Stimulated activated CD8-positive, alpha-beta memory T cell treated with anti-CD3 and anti-CD28 coated beads, Interleukin-15, amount 100 ng/mL, for 4 hours (primary cell): ENCODE measurements at regions not wholly inside any gene's neighbourhood (a gene's known extent, or its start where the extent isn't known, plus 50 kb on each side); places are given as distances from the start of the nearest gene placed in this dataset.
"Not testable (repeated sequence)": the region's sequence is repeated elsewhere in the genome, so short reads cannot be mapped to it uniquely, and the experiment has no call there.

ENCODE experiments used
- DNase-seq, 2 donors: peaks; one replicate each; pipeline ENCODE4 v3.0.0-alpha.2; 2020; ENCODE audit warnings: low read depth in 2 of 2

DNA sequence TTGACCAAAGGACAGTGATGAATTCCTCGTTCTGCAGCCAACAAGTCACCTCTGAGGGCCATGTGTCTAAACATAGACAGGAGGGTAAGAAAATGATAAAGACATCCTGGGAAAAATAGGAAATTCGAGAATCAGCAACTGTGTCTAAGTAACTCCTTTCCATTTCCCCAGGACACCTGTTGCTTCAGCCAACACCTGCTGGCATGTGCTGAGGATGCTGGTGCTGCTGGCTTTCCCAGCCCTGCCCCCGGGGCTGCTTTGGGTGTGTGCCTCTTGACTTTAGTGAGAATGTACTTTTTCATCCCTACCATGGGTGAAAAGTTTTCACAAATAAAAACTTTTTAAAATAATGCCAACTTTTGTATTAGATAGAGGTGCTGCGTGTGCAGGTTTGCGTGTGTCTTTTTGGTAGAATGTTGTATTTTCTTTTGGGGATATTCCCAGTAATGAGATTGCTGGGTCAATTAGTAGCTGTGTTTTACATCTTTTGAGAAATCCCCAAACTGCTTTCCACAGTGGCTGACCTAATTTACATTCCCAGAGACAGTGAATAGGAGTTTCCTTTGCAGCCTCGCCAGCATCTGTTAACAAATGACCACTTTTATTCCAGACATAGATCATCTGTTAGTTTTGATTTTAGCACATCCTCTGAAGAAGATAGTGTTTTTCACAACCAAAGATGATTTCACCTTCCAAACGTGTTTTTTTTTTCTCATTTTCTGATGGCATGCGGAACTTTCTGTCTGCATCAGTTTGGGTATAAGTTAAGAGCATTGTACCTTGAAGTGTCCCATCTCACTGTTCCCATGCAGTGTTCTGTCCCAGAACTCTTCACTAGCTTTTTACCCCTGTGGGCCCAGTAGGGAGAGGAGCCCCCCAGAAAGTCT lies 104.2 kb upstream of the ACBD5 start:
- DNase-seq, result no peak

DNA sequence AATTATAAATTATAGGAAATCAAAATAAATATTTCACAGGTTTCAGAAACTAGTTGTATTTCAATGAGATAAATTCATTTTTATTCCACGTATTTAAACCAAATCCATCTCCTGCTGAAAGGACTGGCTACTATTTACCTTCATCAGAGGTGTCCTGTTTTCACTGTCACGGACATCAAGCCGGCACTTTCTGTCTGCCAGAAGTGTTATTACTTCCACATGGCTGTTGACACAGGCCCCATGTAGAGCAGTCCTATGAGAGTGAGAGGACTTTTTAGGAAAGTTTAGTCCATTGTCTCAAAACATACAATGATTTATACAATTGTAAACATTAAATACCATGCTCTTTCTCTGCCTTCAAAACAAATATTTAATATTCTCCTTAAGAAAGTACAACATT lies 100.4 kb upstream of the ACBD5 start:
- DNase-seq, result no peak

- not testable (repeated sequence) for DNase-seq
These were observed 94.6 kb upstream of the ACBD5 start for GRCh38 chr10:27335246-27335645.

- DNase-seq, result no peak
These were observed 89.5 kb upstream of the ACBD5 start for GRCh38 chr10:27330074-27330473.

DNA sequence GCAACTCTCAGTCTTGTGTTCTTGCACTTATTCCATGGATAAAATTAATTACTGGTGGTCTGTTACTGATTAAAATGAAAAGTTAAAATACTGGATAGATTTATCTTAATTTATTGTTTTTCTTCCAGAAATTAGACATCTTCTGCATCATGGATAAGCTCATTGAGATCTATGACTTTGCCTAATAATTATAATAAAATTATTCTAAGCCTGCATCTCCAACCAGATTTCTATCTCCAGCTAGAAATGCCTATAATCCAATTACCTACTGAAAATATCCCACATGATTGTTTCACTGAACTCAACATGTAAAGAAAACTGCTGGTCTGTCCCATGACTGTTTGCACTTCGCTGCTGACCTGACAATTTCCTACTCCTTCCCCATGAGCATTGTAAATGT lies 88.3 kb upstream of the ACBD5 start:
- no peak for DNase-seq

DNA sequence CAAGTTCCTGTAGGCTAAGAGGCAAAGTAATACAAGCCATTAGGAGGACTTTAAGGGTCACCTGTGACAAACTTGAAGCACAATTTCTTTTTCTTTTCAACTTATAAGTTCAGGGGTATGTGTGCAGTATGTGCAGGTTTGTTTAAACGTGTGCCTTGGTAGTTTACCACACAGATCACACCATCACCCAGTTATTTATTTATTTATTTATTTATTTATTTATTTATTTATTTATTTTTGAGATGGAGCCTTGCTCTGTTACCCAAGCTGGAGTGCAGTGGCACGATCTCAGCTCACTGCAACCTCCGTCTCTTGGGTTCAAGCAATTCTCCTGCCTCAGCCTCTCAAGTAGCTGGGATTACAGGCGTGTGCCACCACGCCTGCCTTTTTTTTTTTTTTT lies 86.2 kb upstream of the ACBD5 start:
- not testable (repeated sequence) for DNase-seq

GRCh38 chr10:27319752-27320431 lies 79.3 kb upstream of the ACBD5 start:
- DNase-seq, result no peak

- not testable (repeated sequence) for DNase-seq
These were observed 78.5 kb upstream of the ACBD5 start for GRCh38 chr10:27319139-27319538.

DNA sequence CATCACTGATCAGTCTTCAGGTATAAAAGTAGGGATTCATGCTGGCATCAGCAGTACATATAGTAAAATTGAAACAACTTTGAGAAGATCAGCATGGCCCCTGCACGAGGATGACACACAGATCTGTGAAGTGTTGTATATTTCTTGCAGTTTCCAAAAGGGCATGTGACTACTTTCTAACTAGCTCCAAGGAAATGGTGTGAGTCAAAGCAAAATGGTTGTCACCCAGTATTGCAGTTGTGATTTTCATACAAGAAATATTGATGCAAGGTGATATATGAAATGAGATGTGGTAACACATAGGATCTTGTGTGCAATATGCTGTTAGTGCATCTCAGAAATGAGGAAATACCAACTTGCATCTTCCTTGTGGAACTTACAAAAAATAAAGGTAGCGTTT lies 74.5 kb upstream of the ACBD5 start:
- not testable (repeated sequence) for DNase-seq

GRCh38 chr10:27313586-27313985 lies 73.0 kb upstream of the ACBD5 start:
- DNase-seq, result not testable (repeated sequence)

- DNase-seq, result no peak
These were observed 72.3 kb upstream of the ACBD5 start for GRCh38 chr10:27312854-27313253.

- not testable (repeated sequence) for DNase-seq
These were observed 71.2 kb upstream of the ACBD5 start for GRCh38 chr10:27311809-27312208.

GRCh38 chr10:27298522-27298850 lies 57.9 kb upstream of the ACBD5 start:
- not testable (repeated sequence) for DNase-seq

GRCh38 chr10:27297844-27298521 lies 57.4 kb upstream of the ACBD5 start:
- DNase-seq, result no peak

DNA sequence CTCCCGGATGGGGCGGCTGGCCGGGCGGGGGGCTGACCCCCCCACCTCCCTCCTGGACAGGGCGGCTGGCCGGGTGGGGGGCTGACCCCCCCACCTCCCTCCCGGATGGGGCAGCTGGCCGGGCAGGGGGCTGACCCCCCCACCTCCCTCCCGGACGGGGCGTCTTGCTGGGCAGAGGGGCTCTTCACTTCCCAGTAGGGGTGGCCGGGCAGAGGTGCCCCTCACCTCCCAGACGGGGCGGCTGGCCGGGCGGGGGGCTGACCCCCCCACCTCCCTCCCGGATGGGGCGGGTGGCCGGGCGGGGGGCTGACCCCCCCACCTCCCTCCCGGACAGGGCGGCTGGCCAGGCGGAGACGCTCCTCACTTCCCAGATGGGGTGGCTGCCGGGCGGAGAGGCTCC lies 55.7 kb upstream of the ACBD5 start:
- not testable (repeated sequence) for DNase-seq

- not testable (repeated sequence) for DNase-seq
These were observed 50.8 kb upstream of the ACBD5 start for GRCh38 chr10:27291253-27291895.
